ENCODE measurements at regions not wholly inside any gene's neighbourhood (a gene's known extent, or its start where the extent isn't known, plus 50 kb on each side); places are given as distances from the start of the nearest gene placed in this dataset.
"Not testable (repeated sequence)": the region's sequence is repeated elsewhere in the genome, so short reads cannot be mapped to it uniquely, and the experiment has no call there.

- DNase-seq (ENCODE audit: low read depth, low spot score); H3K4me3 ChIP-seq (ENCODE audit: low read length): not testable (repeated sequence)
Measured at GRCh38 chrX:115394806-115395205, 105.3 kb downstream of the LUZP4 start.

GRCh38 chrX:115399306-115399705 lies 109.8 kb downstream of the LUZP4 start:
- no peak for DNase-seq (ENCODE audit: low read depth, low spot score)
- no peak overlapping the region for H3K4me3 ChIP-seq (ENCODE audit: low read length)

GRCh38 chrX:115400960-115401359 lies 111.4 kb downstream of the LUZP4 start:
- no peak for DNase-seq (ENCODE audit: low read depth, low spot score)
- no peak overlapping the region for H3K4me3 ChIP-seq (ENCODE audit: low read length)

- no peak overlapping the region for H3K4me3 ChIP-seq (ENCODE audit: low read length)
- DNase-seq (ENCODE audit: low read depth, low spot score) = no peak
Measured at GRCh38 chrX:115402299-115402698, 112.8 kb downstream of the LUZP4 start.

- no peak for DNase-seq (ENCODE audit: low read depth, low spot score)
- H3K4me3 ChIP-seq (ENCODE audit: low read length) = no peak overlapping the region
Measured at GRCh38 chrX:115408771-115409400, 119.4 kb downstream of the LUZP4 start.

GRCh38 chrX:115409551-115409950 lies 120.0 kb downstream of the LUZP4 start:
- no peak for DNase-seq (ENCODE audit: low read depth, low spot score)

GRCh38 chrX:115410731-115411428 lies 121.4 kb downstream of the LUZP4 start:
- no peak overlapping the region for H3K4me3 ChIP-seq (ENCODE audit: low read length)
- no peak for DNase-seq (ENCODE audit: low read depth, low spot score)

More at GRCh38 chrX:115409551-115409950, 120.0 kb downstream of the LUZP4 start:
- no peak overlapping the region for H3K4me3 ChIP-seq (ENCODE audit: low read length)

- no peak for DNase-seq (ENCODE audit: low read depth, low spot score)
- H3K4me3 ChIP-seq (ENCODE audit: low read length) = no peak overlapping the region
Measured at GRCh38 chrX:115413246-115413878, 123.8 kb downstream of the LUZP4 start.

- no peak for DNase-seq (ENCODE audit: low read depth, low spot score)
- H3K4me3 ChIP-seq (ENCODE audit: low read length) = no peak overlapping the region
Measured at GRCh38 chrX:115419069-115419468, 129.6 kb downstream of the LUZP4 start.

GRCh38 chrX:115423086-115423485 lies 133.6 kb downstream of the LUZP4 start:
- H3K4me3 ChIP-seq (ENCODE audit: low read length) = no peak overlapping the region
- no peak for DNase-seq (ENCODE audit: low read depth, low spot score)

GRCh38 chrX:115425359-115425758 lies 135.6 kb upstream of the PLS3 start:
- DNase-seq (ENCODE audit: low read depth, low spot score) = no peak
- no peak overlapping the region for H3K4me3 ChIP-seq (ENCODE audit: low read length)

GRCh38 chrX:115427861-115428410 lies 133.0 kb upstream of the PLS3 start:
- H3K4me3 ChIP-seq (ENCODE audit: low read length) = no peak overlapping the region
- DNase-seq (ENCODE audit: low read depth, low spot score) = no peak

GRCh38 chrX:115434834-115435233 lies 126.1 kb upstream of the PLS3 start:
- H3K4me3 ChIP-seq (ENCODE audit: low read length) = not testable (repeated sequence)

GRCh38 chrX:115437841-115438595 lies 123.0 kb upstream of the PLS3 start:
- H3K4me3 ChIP-seq (ENCODE audit: low read length) = no peak overlapping the region
- DNase-seq (ENCODE audit: low read depth, low spot score) = no peak

More at GRCh38 chrX:115434834-115435233, 126.1 kb upstream of the PLS3 start:
- not testable (repeated sequence) for DNase-seq (ENCODE audit: low read depth, low spot score)

GRCh38 chrX:115448146-115448545 lies 112.8 kb upstream of the PLS3 start:
- no peak for DNase-seq (ENCODE audit: low read depth, low spot score)
- no peak overlapping the region for H3K4me3 ChIP-seq (ENCODE audit: low read length)

- no peak for DNase-seq (ENCODE audit: low read depth, low spot score)
Measured at GRCh38 chrX:115449742-115450141, 111.2 kb upstream of the PLS3 start.

GRCh38 chrX:115452251-115452650 lies 108.7 kb upstream of the PLS3 start:
- DNase-seq (ENCODE audit: low read depth, low spot score) = no peak
- H3K4me3 ChIP-seq (ENCODE audit: low read length) = no peak overlapping the region

More at GRCh38 chrX:115449742-115450141, 111.2 kb upstream of the PLS3 start:
- H3K4me3 ChIP-seq (ENCODE audit: low read length) = no peak overlapping the region

GRCh38 chrX:115459883-115460880 lies 100.8 kb upstream of the PLS3 start:
- no peak for DNase-seq (ENCODE audit: low read depth, low spot score)
- no peak overlapping the region for H3K4me3 ChIP-seq (ENCODE audit: low read length)

Data from Jurkat, Clone E6-1 (cell line).